Amniotic epithelial cell (primary cell): ENCODE measurements at regions not wholly inside any gene's neighbourhood (a gene's known extent, or its start where the extent isn't known, plus 50 kb on each side); places are given as distances from the start of the nearest gene placed in this dataset.
"Not testable (repeated sequence)": the region's sequence is repeated elsewhere in the genome, so short reads cannot be mapped to it uniquely, and the experiment has no call there.

Experiments used
- DNase-seq: peaks from one replicate; pipeline ENCODE4 v3.0.0-alpha.2; 2010; ENCODE audit warnings: low read depth

DNA sequence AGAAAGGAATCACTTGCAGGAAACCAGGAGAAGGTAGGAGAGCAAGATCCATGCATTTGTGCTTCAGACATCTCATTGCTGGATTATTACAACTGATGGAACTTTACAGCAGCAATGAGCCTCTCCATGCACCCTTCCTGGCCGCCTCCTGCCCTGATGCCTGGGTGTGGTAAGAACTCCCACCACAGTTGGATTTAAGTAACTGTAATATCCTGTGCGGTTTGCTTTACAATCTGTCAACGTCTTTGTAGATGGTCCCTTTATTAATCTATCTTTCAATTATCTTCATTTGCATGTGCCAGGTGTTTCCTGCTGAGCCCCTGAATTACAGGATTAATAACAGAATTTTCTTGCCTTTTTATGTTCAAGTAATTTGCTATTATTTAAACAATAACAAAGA is 1300.5 kb upstream of the TMEM132C start:
- DNase-seq = no peak

DNA sequence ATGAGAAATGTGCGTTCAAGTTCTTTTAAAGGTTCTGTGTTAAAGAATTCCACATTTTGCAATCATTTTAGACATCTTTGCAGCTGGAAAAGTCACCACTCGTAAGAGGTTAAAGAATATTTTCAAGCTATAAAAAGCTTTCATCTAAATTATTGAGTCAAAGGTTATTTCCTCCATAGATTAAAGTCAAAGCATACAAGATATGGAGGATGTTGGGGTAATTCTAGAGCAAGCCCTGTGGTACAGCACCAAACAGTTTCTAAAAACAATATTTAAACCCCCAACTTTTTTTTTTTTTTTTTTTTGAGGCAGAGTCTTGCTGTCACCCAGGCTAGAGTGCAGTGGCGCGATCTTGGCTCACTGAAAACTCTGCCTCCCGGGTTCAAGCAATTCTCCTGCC is 1299.8 kb upstream of the TMEM132C start:
- DNase-seq = no peak

DNA sequence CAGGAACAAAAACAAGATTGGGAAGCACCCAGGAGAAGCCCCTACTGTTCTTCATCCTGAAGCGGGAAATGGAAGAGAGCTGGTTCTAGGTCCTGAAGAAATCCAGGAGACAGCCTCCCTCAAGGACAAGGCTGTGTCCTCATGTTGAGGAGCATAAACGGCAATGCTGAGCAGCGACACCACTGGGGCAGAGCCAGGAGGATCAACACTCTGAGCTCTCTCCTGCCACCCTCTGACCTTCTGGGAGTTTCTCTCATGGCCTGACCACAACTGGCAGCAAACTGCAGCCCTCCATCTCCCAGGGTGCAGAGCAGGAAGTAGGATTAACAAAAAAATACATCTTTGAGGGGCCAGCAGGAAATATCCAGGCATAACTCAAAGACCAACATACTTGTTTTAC is 1292.2 kb upstream of the TMEM132C start:
- DNase-seq = no peak

DNA sequence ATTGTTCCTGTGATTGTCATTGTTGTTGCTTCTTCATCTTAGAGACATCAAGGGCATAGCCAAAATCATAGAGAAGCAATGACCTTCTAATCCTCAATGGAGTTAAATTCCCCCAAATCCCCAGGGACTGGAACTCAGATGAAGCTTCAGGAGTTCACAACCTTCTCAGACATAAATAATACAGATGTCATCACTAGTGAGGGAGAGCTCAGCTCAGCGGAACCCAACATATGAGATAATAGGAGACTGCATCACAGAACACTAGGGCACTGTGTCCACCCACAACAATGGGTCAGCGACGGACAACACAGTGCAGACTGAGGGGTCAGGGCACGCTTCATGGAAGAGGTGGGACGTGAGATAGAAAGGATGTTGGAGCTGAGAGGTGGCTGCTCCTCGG is 1290.4 kb upstream of the TMEM132C start:
- no peak for DNase-seq

DNA sequence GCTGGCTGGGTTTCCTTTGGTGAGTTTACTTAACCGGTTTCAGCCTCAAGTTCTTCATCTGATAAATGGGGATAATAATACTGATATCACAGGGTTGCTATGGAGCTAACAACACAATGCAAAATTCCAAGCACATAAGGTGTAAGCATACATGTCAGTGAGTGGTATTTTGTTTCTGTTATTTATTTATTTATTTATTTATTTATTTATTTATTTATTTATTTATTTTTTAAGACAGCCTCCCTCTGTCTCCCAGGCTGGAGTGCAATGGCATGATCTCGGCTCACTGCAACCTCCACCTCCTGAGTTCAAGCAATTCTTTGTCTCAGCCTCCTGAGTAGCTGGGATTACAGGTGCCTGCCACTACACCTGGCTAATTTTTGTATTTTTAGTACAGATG is 1287.4 kb upstream of the TMEM132C start:
- not testable (repeated sequence) for DNase-seq

DNA sequence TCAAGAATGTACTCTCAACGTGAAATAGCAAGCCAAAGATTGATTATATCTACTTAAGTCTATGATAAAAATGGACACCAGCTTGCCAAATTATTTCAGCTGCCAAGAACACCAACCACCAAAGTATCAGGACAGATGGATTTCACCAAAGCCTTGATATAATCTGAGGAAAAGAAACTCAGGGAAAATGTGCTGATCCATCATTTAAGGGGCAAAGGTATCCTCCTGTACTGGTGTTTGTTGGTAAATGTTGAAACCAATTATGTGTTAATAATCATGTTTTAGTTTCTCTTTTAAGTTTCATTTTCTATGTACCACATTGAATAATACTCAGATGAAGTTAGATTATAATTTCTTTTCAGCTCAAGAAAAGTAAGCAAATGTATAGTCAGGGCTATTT is 1284.3 kb upstream of the TMEM132C start:
- DNase-seq = no peak

DNA sequence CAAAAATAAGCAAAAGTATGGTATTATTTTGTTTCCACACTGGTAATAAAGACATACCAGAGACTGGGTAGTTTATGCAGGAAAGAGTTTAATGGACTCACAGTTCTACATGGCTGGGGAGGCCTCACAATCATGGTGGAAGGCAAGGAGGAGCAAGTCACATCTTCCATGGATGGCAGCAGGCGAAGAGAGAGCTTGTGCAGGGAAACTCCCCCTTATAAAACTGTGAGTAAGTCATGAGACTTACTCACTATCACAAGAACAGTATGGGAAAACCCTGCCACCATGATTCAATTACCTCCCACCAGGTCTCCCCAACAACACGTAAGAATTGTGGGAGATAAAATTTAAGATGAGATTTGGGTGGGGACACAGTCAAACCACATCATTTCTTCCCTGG is 1283.2 kb upstream of the TMEM132C start:
- DNase-seq = not testable (repeated sequence)

DNA sequence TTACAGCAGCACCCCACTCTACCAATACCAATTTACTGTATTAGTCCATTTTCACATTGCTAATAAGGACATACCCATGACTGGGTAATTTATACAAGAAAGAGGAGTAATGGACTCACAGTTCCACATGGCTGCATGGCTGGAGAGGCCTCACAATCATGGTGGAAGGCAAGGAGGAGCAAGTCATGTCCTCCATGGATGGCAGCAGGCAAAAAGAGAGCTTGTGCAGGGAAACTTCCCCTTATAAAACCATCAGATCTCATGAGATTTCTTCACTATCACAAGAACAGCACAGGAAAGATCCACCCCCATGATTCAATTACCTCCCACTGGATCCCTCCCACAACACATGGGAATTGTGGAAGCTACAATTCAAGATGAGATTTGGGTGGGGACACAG is 1281.3 kb upstream of the TMEM132C start:
- DNase-seq = not testable (repeated sequence)

DNA sequence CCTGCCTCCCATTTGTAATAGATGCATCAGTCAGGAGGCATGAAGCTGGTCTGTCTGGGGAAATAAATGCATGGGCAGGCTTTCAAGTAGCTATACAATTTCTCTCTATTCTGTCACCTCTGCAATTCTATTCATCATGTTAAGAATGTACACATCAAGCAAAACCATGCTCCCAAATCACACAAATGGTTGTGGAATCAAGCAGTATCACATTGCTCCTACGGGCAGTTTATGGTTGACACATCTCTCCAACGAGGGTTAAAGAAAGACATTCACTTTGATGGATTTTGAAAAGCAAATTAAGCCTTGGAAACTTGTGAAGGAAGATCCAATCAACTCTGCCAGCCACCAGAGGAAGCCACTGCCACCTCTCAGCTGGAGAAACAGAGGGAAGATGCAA is 1277.4 kb upstream of the TMEM132C start:
- no peak for DNase-seq

DNA sequence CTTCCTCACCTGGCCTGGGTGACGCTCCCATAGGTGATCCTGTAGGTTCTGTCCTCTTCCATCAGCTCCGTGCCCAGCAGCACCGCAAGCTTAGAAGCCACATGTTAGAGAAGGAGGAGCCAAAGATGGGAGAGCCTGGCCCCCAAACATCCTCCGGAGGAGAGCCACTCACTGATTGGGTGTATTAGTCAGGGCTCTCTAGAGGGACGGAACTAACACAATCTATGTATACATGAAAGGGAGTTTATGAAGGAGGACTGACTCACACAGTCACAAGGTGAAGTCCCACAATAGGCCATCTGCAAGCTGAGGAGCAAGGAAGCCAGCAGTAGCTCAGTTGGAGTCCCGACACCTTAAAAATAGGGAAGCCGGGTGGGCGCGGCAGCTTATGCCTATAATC is 1273.1 kb upstream of the TMEM132C start:
- DNase-seq = no peak

DNA sequence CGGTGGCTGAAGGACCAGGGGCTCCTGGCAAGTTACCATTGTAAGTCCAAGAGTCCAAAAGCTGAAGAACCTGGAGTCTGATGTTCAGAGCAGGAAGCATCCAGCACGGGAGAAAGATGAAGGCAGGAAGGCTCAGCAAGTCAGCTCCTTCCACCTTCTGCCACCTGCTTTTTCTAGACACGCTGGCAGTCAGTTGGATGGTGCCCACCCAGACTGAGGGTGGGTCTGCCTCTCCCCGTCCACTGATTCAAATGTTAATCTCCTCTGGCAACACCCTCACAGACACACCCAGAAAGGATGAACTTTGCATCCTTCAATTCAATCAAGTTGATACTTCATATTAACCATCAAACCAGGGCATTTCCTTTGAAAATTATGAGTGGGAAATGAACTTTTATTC is 1272.4 kb upstream of the TMEM132C start:
- no peak for DNase-seq

DNA sequence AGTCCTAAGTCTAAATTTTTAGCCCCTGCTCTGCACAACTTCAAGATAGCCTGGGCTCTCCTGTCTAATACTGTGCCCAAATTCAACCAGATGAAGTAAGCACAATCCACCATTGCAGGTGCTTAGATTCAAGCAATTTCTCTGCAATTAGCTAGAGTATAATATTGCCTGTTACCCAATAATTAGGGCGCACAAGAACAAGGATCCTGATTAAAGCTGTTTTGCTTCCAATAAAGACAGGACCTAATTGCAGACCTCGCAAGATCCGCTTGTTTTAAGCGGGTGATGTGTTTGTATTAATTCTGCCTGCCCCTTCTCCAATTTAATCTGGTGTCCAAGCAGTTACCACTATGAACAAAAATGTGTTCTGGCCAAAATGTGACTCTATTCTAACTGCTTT is 1268.9 kb upstream of the TMEM132C start:
- DNase-seq = no peak

DNA sequence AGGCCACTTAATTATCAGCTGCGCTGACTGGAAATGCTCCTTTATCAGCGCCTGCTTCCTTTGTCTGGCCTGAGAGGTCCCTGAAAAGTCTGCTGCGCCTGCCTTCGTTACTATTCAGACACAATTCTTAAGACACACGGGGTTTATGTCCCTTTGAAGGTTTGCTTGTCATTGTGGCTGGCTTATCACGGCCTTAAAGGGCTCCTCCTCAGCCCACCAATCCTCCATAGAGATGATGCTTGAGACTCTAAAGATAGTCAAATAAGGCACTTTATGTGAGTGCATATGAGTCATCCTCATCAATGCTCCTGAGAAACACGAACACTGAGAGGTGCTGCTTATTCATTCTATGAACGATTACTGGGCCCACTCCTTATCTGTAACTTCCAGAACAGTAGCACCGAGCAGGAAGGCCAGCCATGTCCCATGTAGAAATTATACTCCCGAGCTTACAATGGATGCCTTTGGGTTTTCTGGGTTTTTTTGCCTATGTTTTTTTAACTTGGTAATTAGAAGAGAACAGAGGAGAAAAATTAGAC is 1268.2 kb upstream of the TMEM132C start:
- no peak for DNase-seq

DNA sequence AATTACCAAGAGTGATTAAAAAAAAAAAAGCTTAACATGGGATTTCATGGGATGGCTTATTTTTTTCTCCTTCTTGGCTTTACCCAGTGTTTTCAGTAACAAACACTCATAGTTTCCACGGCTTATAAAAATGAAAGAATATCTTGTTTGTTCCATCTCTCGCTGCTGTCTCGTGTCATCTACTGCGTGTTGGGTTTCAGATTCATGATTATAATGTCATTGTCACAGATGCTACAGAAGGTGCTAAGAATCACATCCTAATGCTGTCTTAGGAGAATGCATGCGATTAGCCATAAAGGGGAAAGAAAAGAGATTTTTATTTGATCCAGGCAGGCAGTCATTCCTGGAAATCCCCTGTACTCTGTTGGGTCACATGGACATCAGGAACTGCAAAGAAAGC is 1267.6 kb upstream of the TMEM132C start:
- DNase-seq = no peak

DNA sequence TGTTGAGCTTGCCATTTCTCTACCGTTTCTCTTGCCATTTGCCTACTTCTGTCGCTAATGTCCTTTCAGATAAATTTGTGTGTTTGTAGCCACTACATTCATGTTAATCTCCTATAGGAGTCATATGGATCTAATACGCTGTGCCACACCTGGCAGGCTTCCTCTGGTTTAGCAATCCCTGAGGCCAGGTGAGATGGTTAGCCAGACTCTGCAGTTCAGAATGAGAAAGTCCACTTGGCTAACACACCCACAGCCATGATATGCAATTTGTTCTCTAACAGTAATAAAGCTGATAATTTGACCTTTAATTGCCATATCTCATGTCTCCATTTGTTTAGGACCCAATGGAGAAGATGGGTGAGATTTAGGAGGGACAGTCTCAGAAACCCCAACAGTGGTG is 1261.6 kb upstream of the TMEM132C start:
- no peak for DNase-seq

DNA sequence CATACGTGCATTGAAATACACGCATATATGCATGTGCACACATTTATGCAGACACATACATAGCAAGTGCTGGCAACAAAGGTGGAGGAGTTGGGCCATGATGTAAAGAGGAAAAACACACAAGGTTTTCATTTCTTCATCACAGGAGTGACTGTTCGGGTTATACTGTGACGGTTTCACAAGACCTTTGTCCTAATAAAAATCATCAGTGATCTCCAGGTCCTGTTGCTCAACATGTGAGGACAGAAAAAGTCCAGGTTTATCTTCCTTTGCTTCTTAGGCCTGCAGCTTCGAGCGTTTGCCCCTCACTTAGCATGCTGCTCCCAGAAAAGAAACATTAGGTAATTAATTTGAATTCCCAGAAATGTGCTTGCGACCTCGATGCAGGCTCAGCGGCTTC is 1260.0 kb upstream of the TMEM132C start:
- no peak for DNase-seq

DNA sequence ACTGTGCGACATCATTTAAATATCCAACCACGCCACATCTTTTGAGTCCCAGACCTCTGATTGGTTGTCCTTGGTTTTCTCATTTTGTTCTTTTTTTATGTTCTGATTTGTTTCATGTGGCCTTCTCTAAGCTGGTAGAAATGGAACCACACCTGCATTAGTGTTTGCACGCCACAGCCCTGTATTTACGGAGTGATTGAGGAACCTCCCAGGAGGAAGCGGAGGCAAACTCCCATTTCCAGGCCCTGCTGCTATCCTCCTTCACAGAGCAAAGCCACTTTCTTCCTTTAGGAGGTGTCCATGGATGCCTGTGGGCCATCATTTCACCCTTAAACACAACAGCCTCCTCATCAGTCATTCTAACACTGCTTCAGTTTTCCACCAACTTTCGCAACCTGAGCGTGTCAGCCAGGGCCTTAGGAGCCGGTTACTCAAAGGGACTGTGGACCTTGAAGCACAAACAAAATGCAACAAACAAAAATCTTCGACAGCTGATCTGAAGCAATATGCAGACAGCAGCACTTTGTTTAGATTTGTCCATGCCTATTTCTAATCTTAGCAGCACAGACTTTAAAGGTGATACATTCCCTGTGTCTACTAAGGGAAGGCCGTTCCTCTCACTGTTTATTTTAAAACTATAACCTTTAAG is 1258.1 kb upstream of the TMEM132C start:
- no peak for DNase-seq

DNA sequence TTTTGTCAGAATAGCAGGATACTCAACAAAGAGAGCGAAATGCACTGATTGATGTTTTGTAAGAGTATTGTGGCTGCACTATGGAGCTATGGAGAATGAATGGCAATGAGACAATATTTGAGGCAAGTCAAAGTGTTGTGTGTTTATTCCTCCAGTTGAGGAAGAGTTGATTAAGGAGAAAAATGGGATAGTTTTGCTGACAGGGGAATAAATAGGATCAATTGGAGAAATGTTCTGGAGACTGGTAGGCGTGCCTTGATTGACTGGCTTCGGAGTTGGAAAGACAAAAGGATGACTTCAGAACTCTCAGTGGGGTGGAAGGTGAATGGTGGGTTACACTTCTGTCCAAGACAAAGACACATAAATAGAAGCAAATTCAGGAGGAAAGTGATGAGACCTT is 1254.9 kb upstream of the TMEM132C start:
- no peak for DNase-seq

DNA sequence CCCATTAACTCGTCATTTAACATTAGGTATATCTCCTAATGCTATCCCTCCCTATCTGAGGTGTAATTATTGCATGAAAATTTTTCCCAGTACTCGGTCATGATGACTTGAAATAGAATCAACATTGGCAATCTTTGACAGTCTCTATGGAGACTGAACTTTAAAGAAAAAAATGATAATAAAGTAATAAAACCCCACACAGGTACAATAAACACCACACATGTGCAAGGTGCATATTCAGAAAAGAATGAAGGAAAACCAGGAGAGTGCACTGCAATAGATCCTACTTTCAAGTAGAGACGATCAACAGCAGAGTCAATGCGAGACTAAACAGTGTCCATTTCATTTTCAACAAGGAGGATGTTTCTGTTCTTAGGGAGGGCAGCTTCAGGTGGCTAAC is 1253.8 kb upstream of the TMEM132C start:
- no peak for DNase-seq

DNA sequence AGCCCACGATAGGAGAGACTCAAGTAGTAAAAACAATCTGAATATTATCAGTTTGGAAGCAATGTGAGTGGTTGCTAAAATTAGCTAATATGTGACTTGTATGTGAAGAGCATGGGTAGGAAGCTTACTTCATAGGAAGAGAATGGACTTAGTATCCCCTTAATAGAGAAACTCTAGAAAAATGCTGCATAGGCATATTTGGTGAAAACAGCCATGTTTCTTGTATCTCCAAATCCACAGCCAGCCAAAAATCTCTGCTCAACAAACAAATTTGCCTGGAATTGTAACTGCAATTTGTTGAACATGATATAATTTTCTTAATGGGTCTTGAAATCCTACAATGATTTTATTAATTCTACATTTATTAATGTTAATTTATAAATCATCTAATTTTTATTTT is 1252.9 kb upstream of the TMEM132C start:
- DNase-seq = no peak

DNA sequence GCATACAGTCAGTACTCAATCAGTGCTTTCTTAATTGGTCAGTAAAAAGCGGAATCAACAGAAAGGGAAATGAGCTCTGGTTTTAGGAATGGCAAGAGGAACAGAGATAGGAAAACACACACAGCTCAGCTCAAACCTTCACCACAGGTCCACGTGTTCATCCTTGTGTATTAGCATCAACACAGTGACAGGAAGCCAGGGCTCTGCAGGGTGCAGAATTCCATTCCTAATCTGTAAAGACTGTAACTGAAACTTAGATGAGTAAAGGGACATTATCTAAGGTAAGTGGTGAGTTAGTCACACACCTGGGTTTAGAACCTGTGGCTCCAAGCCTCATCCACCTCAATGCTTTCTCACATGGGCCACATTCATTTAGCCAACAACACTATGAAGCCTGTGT is 1242.2 kb upstream of the TMEM132C start:
- DNase-seq = no peak

DNA sequence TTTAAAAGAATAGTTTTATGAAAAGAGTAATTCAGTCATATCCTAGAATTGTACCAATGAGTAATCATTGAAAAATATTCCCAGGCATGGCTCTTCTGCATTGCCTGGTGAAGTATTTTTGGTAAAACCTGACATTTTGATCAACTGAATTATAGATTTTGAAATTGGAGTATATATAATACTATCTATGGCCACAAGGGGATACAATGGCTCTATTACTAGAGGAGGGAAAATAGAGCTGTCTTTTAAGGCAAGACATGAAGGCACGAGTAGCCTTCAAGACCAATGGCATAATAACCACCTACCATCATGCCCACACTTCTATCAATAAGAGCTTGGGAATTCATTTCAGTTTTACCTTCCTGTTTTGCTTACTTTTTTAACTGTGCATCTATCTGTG is 1241.4 kb upstream of the TMEM132C start:
- DNase-seq = no peak

DNA sequence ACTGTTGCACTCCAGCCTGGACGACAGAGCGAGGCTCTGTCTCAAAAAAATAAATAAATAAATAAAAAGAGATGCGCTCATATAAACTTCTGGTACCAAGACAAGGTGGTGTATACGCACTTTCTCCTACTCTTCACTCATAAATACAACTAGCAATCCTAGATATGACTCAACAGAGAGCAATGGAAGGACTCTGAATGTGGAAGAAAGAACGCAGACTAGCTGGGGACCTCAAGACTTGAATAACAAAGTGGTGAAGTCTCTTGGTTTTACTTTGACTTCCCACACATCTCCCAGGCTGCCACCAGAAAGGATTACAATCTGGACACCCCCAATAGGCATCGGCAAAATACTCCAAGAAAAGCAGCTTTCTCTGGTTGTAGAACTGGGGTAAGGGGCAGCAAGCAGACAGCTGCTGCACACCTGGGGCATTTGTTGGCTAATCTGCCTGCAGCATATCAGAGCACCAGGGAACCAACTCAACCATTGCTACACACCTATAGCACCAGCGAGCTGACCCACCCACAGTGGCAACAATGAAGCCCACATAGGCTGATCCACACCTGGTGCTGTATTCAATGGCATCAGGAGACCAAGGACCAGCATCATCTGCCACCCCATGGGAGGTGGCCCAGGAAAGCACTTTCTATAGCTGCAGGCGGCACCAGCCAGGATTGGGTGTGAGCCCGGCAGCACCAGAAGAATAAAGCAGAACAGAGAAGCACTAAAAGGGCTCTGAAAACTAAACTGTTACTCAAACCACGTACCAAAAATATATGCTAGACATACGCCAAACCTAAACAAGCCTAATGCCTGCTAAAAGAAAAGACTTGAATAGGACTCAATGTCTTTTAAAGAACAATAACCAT is 1231.7 kb upstream of the TMEM132C start:
- no peak for DNase-seq

DNA sequence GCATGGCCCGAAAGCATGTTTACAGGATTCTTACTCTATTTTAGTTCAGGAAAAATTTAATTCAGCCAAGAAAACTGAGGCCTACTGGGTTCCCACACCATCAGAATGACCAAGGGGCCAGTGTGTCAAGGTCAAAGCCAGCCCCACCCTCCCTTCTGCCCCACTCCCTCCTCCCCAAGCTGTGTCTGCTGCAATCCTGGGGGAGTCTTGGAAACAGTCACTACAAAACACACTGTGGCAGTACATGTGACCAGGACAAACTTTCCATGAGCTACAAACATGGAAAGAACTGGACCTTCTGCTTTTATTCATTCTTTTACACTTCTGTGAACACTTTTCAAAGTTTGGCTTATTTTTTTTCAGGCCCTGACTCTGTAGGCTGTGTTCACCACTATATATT is 1228.8 kb upstream of the TMEM132C start:
- no peak for DNase-seq
